Lung (tissue), 11 donors: ENCODE measurements at regions not wholly inside any gene's neighbourhood (a gene's known extent, or its start where the extent isn't known, plus 50 kb on each side); places are given as distances from the start of the nearest gene placed in this dataset.

ENCODE experiments used
- ATAC-seq: fragments of 200-7000 bp; cut with Tn5 transposase; one replicate; pipeline ENCODE4 v1.9.1; 2020; ENCODE audit warnings: moderate number of reproducible peaks; ENCODE audit not compliant: insufficient read depth, low FRiP score
- DNase-seq, 3 donors: peaks; one replicate each; pipeline ENCODE4 v3.0.0-alpha.2; 2013 to 2017
- H3K27ac ChIP-seq, 2 donors: one replicate each; pipeline ENCODE4 v1.5.1; 2013; ENCODE audit warnings: mild to moderate bottlenecking in 2 of 2, moderate library complexity in 2 of 2, control low read depth in 1 of 2, inconsistent platforms in 1 of 2, low read depth in 1 of 2, low read length in 1 of 2
- H3K27me3 ChIP-seq, 3 donors: one replicate each; pipeline ENCODE4 v1.5.1; 2013; ENCODE audit warnings: low read length in 2 of 3; ENCODE audit not compliant: control insufficient read depth in 3 of 3, insufficient read depth in 3 of 3
- H3K36me3 ChIP-seq, 4 donors: one replicate each; pipeline ENCODE4 v1.5.1; 2013; ENCODE audit warnings: low read length in 4 of 4, mild to moderate bottlenecking in 1 of 4, moderate library complexity in 1 of 4; ENCODE audit not compliant: control insufficient read depth in 4 of 4, insufficient read depth in 4 of 4
- H3K4me1 ChIP-seq, 5 donors: one replicate each; pipeline ENCODE4 v1.5.1; 2013; ENCODE audit warnings: low read length in 5 of 5, mild to moderate bottlenecking in 2 of 5, moderate library complexity in 1 of 5; ENCODE audit not compliant: control insufficient read depth in 5 of 5, insufficient read depth in 5 of 5
- H3K4me3 ChIP-seq: one replicate; pipeline ENCODE4 v1.5.1; 2013; ENCODE audit warnings: mild to moderate bottlenecking, control low read depth, moderate library complexity
- H3K9ac ChIP-seq, 2 donors: one replicate each; pipeline ENCODE4 v1.5.1; 2013; ENCODE audit warnings: low read length in 2 of 2, control low read depth in 1 of 2; ENCODE audit not compliant: insufficient read depth in 1 of 2
- H3K9me3 ChIP-seq, 4 donors: one replicate each; pipeline ENCODE4 v1.5.1; 2013; ENCODE audit warnings: low read length in 3 of 4, mild to moderate bottlenecking in 1 of 4, moderate library complexity in 1 of 4; ENCODE audit not compliant: control insufficient read depth in 4 of 4, insufficient read depth in 3 of 4
- WGBS, 2 donors: extraction: QIAGEN DNeasy Blood & Tissue Kit; methylation state at CpG; one replicate each; pipeline ENCODE4 v1.1.7; 2013; 5-methylcytosine and 5-hydroxymethylcytosine counted together
- TF ChIP-seq, protein P1 (sequence below): IDR thresholded peaks from 2 replicates; pipeline ENCODE4 v1.5.1; 2012; ENCODE audit warnings: mild to moderate bottlenecking; ENCODE audit errors: control extremely low read depth, extremely low read depth
- donor health status: control.
- donor health status: control.
- donor health status: Bipolar disorder and iron deficiency.
- donor health status: healthy.
- donor health status: DM: yes; HTN: yes; CAD: no.

- TF ChIP-seq, protein P1, sequence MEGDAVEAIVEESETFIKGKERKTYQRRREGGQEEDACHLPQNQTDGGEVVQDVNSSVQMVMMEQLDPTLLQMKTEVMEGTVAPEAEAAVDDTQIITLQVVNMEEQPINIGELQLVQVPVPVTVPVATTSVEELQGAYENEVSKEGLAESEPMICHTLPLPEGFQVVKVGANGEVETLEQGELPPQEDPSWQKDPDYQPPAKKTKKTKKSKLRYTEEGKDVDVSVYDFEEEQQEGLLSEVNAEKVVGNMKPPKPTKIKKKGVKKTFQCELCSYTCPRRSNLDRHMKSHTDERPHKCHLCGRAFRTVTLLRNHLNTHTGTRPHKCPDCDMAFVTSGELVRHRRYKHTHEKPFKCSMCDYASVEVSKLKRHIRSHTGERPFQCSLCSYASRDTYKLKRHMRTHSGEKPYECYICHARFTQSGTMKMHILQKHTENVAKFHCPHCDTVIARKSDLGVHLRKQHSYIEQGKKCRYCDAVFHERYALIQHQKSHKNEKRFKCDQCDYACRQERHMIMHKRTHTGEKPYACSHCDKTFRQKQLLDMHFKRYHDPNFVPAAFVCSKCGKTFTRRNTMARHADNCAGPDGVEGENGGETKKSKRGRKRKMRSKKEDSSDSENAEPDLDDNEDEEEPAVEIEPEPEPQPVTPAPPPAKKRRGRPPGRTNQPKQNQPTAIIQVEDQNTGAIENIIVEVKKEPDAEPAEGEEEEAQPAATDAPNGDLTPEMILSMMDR = no peak
- ATAC-seq (no peak), DNase-seq (no peak)
- no peaks in the 10 kb centered on the region for H3K36me3 ChIP-seq
- H3K4me1 ChIP-seq = no peaks in the 10 kb centered on the region
- no peaks in the 10 kb centered on the region for H3K27me3 ChIP-seq
- H3K4me3 ChIP-seq = no peak overlapping the region
- H3K27ac ChIP-seq = no peak overlapping the region
- H3K9ac ChIP-seq = no peak overlapping the region
- H3K9me3 ChIP-seq = peaks cover 0 to 7% (median 4%) of the 10 kb centered on the region in 4 donors
Observed at GRCh38 chr9:88635151-88635550, 100.2 kb downstream of the NXNL2 start.

DNA sequence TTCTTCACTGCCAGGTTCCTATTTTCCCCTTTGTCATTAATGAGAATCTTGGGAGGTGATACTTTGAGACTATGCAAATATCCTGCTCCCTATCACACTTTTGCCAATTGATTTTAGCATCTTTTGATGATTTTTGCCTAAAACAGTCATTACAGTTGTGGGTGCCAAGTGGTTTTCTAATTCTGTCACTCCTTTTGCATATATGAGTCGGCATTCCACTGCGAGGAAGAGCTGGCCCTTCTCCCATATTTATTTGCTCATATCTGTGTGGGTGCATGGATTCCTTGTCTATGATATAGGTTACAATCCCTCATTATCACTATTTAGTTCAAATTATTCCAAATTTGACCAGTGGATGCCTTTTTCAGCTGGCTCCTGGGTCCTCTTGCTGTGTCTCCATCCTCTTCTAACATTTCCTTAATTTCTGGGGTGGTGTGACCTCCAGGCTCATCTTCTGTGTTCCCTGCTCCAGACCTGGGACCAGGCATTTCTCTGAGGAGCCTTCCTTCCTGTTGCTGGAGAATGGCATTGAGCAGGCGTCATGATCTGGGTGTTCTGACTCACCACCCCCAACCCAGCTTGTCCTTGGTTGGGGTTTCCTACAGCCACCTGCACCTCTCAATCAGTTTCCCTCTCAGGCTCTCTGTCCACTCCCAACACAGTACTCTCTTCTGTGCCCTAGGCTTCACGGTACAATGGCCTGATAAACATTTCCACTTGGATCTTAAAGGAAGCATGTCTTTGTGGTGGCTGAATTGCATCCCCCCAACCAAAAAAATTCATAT, 106.7 kb downstream of the NXNL2 start:
- Histone ChIP-seq H3K27ac (no peak overlapping the region), H3K36me3 (no peaks in the 10 kb centered on the region), H3K4me3 (no peak overlapping the region), H3K9me3 (peaks cover 0 to 5% (median 4%) of the 10 kb centered on the region in 4 donors), H3K4me1 (peaks cover 0 to 13% (median 0%) of the 10 kb centered on the region in 5 donors), H3K27me3 (no peaks in the 10 kb centered on the region), H3K9ac (no peak overlapping the region)
- no peak for DNase-seq
- no peak for ATAC-seq
- WGBS, 2 donors = 87 to 92% methylated on average over 4 of the region's 4 CpGs
- TF ChIP-seq, protein P1 = no peak

DNA sequence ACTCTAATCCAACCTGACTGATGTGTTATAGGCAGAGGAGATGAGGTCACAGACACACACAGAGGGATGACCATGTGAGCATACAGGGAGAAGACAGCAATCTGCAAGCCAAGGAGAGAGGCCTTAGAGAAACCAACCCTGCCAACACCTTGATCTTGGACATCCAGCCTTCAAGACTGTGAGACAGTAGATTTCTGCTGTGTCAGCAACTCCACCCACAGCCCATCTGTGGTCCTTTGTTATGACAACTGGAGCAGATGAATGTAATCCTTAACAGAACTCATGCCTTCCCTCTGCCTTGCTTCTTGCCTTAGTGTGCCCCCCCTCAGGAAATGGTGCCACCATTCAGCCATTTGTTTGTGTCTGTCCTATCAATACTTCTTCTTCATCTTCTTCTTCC, 107.4 kb downstream of the NXNL2 start:
- Histone ChIP-seq H3K27me3 (no peaks in the 10 kb centered on the region), H3K27ac (no peak overlapping the region), H3K4me3 (no peak overlapping the region), H3K4me1 (peaks cover 0 to 13% (median 0%) of the 10 kb centered on the region in 5 donors), H3K36me3 (no peaks in the 10 kb centered on the region), H3K9me3 (peaks cover 0 to 5% (median 1%) of the 10 kb centered on the region in 4 donors), H3K9ac (no peak overlapping the region)
- no peak for DNase-seq
- ATAC-seq = no peak
- TF ChIP-seq, protein P1 = no peak
